Vagina (tissue), 2 donors: ENCODE measurements at regions not wholly inside any gene's neighbourhood (a gene's known extent, or its start where the extent isn't known, plus 50 kb on each side); places are given as distances from the start of the nearest gene placed in this dataset.
"Not testable (repeated sequence)": the region's sequence is repeated elsewhere in the genome, so short reads cannot be mapped to it uniquely, and the experiment has no call there.

ENCODE experiments used
- DNase-seq, 2 donors: peaks; one replicate each; pipeline ENCODE4 v3.0.0-alpha.2; 2017; ENCODE audit errors: extremely low spot score in 2 of 2
- H3K27ac ChIP-seq: fragments of 200-600 bp; sonication (generic); one replicate; pipeline ENCODE4 v1.5.1; 2019
- H3K27me3 ChIP-seq: fragments of 200-600 bp; sonication (generic); one replicate; pipeline ENCODE4 v1.5.1; 2019
- H3K36me3 ChIP-seq, 2 donors: fragments of 200-600 bp; sonication (generic); one replicate each; pipeline ENCODE4 v1.5.1; 2017 to 2019
- H3K4me1 ChIP-seq: fragments of 200-600 bp; sonication (generic); one replicate; pipeline ENCODE4 v1.5.1; 2019
- H3K4me3 ChIP-seq, 2 donors: fragments of 200-600 bp; sonication (generic); 1 replicate in 1 of 2; 2 replicates in 1 of 2; pipeline ENCODE4 v1.5.1; 2016 to 2019
- H3K9me3 ChIP-seq: fragments of 200-600 bp; sonication (generic); one replicate; pipeline ENCODE4 v1.5.1; 2019
- POLR2A ChIP-seq, 2 donors: fragments of 450-650 bp; IDR thresholded peaks; one replicate each; pipeline ENCODE4 v1.6.1; 2017; ENCODE audit warnings: antibody characterized with exemption in 2 of 2, mild to moderate bottlenecking in 2 of 2, moderate library complexity in 2 of 2
- POLR2AphosphoS5 ChIP-seq, 2 donors: sonication (generic); formaldehyde crosslinking; IDR thresholded peaks; one replicate each; pipeline ENCODE4 v1.9.0; 2017; ENCODE audit warnings: antibody characterized with exemption in 2 of 2, mild to moderate bottlenecking in 2 of 2, low read depth in 1 of 2; ENCODE audit not compliant: insufficient read depth in 1 of 2
- intact Hi-C: fragments of 100-400 bp; cut with DNase I; formaldehyde crosslinking; loops from one replicate; pipeline ENCODE4 v1.15.1; 2023
- TF ChIP-seq, protein P1 (sequence below), 3 experiments: fragments of 450-650 bp in 2 of 3; fragments of 200-600 bp in 1 of 3; sonication (generic) in 1 of 3; IDR thresholded peaks; one replicate each; pipeline ENCODE4 v1.5.1; 2017 to 2019; ENCODE audit warnings: antibody characterized with exemption in 3 of 3, mild to moderate bottlenecking in 2 of 3, moderate library complexity in 2 of 3

DNA sequence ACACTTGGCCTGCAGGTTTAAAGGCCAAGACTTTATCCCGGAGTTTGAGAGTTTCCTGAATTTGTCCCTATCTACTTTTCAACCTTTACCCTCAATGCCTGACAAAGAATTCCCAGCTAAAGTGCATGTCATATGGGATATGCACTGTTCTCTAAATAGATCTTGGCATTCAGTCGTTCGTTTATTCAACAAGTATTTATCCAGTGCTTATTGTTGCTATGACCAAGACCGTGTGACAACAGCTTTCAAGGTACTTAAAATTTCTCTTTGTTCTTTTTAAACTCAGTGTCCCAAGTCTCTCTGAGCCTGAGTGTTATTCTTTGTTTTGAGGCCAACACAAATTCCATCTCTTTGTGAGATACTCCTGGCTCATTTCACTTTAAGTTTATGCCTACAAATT lies 133.4 kb downstream of the RGPD3 start:
- no peak for TF ChIP-seq POLR2A (IDR thresholded peaks at IDR 0.05)
- TF ChIP-seq POLR2AphosphoS5 (IDR thresholded peaks at IDR 0.05; ENCODE audit: insufficient read depth in 1 of 2, low read depth in 1 of 2) = no peak
- TF ChIP-seq, protein P1, sequence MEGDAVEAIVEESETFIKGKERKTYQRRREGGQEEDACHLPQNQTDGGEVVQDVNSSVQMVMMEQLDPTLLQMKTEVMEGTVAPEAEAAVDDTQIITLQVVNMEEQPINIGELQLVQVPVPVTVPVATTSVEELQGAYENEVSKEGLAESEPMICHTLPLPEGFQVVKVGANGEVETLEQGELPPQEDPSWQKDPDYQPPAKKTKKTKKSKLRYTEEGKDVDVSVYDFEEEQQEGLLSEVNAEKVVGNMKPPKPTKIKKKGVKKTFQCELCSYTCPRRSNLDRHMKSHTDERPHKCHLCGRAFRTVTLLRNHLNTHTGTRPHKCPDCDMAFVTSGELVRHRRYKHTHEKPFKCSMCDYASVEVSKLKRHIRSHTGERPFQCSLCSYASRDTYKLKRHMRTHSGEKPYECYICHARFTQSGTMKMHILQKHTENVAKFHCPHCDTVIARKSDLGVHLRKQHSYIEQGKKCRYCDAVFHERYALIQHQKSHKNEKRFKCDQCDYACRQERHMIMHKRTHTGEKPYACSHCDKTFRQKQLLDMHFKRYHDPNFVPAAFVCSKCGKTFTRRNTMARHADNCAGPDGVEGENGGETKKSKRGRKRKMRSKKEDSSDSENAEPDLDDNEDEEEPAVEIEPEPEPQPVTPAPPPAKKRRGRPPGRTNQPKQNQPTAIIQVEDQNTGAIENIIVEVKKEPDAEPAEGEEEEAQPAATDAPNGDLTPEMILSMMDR (IDR thresholded peaks at IDR 0.05) = no peak
- H3K36me3 ChIP-seq = no peaks in the 10 kb centered on the region
- H3K4me3 ChIP-seq = no peak overlapping the region
- H3K9me3 ChIP-seq = no peaks in the 10 kb centered on the region
- H3K27ac ChIP-seq = no peak overlapping the region
- intact Hi-C loops = no loop called here
- H3K27me3 ChIP-seq = no peaks in the 10 kb centered on the region
- no peak for DNase-seq
- no peaks in the 10 kb centered on the region for H3K4me1 ChIP-seq

DNA sequence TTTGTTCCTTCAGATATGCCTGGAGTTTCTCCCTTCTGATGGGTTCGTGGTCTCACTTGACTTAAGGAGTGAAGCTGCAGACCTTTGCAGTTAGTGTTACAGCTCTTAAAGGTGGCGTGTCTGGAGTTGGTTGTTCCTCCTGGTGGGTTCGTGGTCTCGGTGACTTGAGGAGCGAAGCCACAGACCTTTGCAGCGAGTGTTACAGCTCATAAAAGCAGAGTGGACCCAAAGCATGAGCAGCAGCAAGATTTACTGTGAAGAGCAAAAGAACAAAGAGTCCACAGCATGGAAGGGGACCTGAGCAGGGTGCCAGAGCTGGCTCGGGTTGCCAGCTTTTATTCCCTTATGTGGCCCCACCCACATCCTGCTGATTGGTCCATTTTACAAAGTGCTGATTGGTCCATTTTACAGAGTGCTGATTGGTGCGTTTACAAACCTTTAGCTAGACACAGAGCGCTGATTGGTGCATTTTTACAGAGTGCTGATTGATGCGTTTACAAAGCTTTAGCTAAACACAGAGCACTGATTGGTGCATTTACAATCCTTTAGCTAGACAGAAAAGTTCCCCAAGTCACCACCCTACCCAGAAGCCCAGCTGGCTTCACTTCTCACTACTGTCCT lies 134.8 kb downstream of the RGPD3 start:
- H3K27me3 ChIP-seq, H3K4me3 ChIP-seq, H3K9me3 ChIP-seq, H3K27ac ChIP-seq, intact Hi-C loops, H3K36me3 ChIP-seq, DNase-seq, H3K4me1 ChIP-seq: not testable (repeated sequence)

DNA sequence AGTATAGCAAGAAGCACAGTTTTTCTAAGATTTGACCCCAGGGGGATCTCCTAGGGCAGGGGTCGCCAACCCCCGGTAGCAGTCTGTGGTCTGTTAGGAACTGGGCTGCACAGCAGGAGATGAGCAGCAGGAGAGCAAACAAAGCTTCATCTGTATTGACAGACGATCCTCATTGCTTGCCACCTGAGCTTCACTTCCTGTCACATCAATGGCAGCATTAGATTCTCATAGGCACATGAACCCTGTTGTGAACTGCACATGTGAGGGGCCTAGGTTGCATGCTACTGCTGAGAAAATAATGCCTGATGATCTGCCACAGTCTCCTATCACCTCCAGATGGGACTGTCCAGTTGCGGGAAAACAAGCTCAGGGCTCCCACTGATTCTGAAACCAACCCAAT lies 136.2 kb downstream of the RGPD3 start:
- no peak for DNase-seq
- no peaks in the 10 kb centered on the region for H3K9me3 ChIP-seq
- intact Hi-C loops = no loop called here
- no peaks in the 10 kb centered on the region for H3K4me1 ChIP-seq
- TF ChIP-seq POLR2A (IDR thresholded peaks at IDR 0.05) (no peak), POLR2AphosphoS5 (IDR thresholded peaks at IDR 0.05; ENCODE audit: insufficient read depth in 1 of 2, low read depth in 1 of 2) (no peak)
- TF ChIP-seq, protein P1 (IDR thresholded peaks at IDR 0.05) = no peak
- no peak overlapping the region for H3K27ac ChIP-seq
- H3K4me3 ChIP-seq = no peak overlapping the region
- H3K27me3 ChIP-seq = no peaks in the 10 kb centered on the region
- no peaks in the 10 kb centered on the region for H3K36me3 ChIP-seq

DNA sequence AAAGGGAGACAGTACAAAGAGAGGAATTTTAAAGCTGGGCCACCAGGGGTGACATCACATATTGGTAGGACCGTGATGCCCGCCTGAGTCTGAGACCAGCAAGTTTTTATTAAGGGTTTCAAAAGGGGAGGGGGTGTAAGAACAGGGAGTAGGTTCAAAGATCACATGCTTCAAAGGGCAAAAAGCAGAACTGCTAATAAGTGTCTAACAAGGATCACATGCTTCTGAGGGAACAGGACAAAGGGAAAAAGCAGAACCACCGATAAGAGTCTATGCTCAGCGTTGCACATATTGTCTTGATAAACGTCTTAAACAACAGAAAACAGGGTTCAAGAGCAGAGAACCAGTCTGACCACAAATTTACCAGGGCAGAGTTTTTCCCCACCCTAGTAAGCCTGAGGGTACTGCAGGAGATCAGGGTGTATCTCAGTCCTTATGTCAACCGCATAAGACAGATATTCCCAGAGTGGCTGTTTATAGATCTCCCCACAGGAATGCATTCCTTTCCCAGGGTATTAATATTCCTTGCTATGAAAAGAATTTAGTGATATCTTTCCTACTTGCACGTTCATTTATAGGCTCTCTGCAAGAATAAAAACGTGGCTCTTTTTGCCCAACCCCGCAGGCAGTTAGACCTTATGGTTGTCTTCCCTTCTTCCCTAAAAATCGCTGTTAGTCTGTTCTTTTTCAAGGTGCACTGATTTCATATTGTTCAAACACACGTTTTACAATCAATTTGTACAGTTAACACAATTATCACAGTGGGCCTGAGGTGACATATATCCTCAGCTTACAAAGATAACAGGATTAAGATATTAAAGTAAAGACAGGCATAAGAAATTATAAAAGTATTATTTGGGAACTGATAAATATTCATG lies 136.5 kb upstream of the UXS1 start:
- H3K4me1 ChIP-seq, DNase-seq, H3K36me3 ChIP-seq, H3K27ac ChIP-seq, intact Hi-C loops, H3K27me3 ChIP-seq, H3K4me3 ChIP-seq, H3K9me3 ChIP-seq: not testable (repeated sequence)

DNA sequence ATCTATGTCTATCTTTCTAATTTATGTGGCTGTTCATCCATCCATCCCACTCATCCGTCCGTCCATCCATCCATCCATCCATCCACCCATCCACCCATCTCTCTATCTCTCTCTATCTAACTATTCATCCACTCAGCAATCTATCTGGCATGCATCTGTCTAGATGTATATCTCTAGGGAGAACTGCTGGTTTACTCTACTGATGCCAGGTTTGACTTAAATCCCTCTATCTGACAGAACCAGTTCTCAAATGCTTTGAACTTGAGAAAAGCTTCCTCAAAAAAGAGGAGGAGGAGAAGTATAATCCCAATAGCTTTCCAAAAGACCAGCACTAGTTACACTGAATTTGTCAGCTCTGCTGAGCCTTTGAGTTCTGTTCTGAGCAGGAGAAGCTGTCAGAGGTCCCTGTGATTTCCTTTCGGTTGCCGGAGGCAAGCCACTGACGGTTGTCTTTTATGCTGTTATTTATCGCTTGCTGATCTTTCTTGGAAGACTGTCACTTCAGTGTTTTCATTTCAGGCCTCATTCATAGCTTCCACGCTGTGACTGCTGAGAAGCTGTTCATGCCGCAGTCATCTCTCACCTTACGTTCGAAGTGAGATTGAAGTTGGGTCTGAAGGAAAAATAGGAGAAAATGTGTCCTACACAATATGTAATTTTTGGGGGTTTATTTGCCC lies 129.4 kb upstream of the UXS1 start:
- intact Hi-C loops = no loop called here
- Histone ChIP-seq H3K36me3 (no peaks in the 10 kb centered on the region), H3K27ac (no peak overlapping the region), H3K4me3 (no peak overlapping the region), H3K9me3 (no peaks in the 10 kb centered on the region), H3K27me3 (no peaks in the 10 kb centered on the region), H3K4me1 (no peaks in the 10 kb centered on the region)
- DNase-seq = no peak
- TF ChIP-seq POLR2AphosphoS5 (IDR thresholded peaks at IDR 0.05; ENCODE audit: insufficient read depth in 1 of 2, low read depth in 1 of 2) = no peak
- no peak for TF ChIP-seq POLR2A (IDR thresholded peaks at IDR 0.05)
- TF ChIP-seq, protein P1 (IDR thresholded peaks at IDR 0.05) = no peak

DNA sequence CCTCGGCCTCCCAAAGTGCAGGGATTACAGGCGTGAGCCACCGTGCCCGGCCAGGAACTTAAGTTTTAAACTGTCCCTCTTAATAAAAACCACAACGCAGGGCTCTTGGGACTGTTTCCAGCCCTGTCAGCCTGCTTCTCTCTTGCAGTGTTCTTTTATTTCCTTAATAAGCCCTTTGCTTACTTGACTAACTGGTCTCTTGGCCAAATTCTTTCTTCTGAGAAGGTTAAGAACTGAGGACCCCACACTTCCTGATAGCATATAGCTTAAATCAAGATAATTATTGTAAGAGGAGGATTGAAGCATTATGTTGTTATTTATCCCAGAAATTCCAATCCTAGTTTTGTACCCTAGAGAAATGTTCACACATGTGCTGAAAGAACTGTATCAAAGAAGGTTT lies 128.2 kb upstream of the UXS1 start:
- intact Hi-C loops = no loop called here
- no peak for DNase-seq
- no peaks in the 10 kb centered on the region for H3K27me3 ChIP-seq
- H3K36me3 ChIP-seq = no peaks in the 10 kb centered on the region
- no peaks in the 10 kb centered on the region for H3K9me3 ChIP-seq
- no peak overlapping the region for H3K27ac ChIP-seq
- TF ChIP-seq POLR2A (IDR thresholded peaks at IDR 0.05) = no peak
- no peak for TF ChIP-seq POLR2AphosphoS5 (IDR thresholded peaks at IDR 0.05; ENCODE audit: insufficient read depth in 1 of 2, low read depth in 1 of 2)
- TF ChIP-seq, protein P1 (IDR thresholded peaks at IDR 0.05) = no peak
- no peak overlapping the region for H3K4me3 ChIP-seq
- no peaks in the 10 kb centered on the region for H3K4me1 ChIP-seq

DNA sequence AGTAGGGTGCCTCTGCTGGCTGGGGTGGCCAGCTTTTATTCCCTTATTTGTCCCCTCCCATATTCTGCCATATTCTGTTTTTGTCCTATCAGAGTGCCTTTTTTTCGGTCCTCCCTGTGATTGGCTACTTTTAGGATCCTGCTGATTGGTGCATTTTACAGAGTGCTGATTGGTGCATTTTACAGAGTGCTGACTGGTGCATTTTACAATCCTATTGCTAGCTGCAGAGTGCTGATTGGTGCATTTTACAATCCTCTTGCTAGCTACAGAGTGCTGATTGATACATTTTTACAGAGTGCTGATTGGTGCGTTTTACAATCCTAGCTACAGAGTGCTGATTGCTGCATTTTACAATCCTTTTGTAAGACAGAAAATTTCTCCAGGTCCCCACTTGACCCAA lies 126.3 kb upstream of the UXS1 start:
- H3K4me3 ChIP-seq, H3K9me3 ChIP-seq, H3K27me3 ChIP-seq, H3K4me1 ChIP-seq, H3K27ac ChIP-seq, DNase-seq, intact Hi-C loops, H3K36me3 ChIP-seq: not testable (repeated sequence)
